Activated CD4-positive, alpha-beta T cell treated with anti-CD3 and anti-CD28 coated beads, Interleukin-2, Interleukin-6, amounts not matched to agents 100 ng/mL and 50 ng/mL, durations not matched to agents 16 hours and 8 hours (primary cell): ENCODE measurements at regions not wholly inside any gene's neighbourhood (a gene's known extent, or its start where the extent isn't known, plus 50 kb on each side); places are given as distances from the start of the nearest gene placed in this dataset.

Experiments used
- DNase-seq: peaks from one replicate; pipeline ENCODE4 v3.0.0-alpha.2; 2020

DNA sequence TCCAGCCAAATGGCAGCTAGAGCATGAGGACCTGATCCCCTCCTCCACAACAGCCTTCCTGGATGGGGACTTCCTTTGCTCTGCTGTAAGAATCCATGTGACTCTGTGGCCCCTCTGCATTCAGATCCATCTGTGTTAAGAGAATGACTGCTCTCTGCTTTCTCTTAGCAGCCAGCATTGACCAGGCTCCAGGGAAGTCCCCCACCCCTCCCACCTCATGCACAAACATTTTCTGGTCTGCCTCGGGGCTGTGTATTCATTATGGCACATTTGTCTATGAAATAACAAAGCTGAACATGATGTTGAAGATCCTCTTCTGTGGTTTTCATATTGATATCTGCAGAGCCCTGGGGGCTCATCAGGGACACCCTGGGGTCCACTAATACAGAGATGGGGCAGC is 201.7 kb downstream of the NUAK1 start:
- no peak for DNase-seq

DNA sequence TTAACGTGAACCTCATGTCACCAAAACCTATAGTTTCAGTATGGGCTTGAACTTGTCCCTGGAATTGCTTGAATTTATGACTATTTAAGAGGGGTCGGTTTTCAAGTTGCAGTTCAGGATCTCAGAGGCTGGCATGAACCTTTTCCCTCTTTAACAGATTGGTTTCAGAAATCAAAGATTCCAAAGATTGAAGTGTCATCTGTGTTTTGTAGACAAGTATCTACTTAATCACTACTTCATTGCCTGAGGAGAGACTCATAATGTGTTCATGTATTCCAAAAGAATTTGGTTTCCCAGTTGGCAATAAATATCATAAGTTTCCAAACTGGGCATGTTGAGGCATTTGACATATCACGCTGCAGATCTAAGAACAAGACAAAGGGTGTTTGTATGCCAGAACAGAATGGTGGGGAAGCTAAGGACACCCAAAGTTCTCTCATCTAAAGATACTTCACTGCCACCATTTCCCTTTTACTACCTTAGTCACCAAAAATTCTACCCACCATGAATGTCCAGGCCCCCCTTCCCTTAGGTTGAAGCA is 199.5 kb downstream of the NUAK1 start:
- no peak for DNase-seq

DNA sequence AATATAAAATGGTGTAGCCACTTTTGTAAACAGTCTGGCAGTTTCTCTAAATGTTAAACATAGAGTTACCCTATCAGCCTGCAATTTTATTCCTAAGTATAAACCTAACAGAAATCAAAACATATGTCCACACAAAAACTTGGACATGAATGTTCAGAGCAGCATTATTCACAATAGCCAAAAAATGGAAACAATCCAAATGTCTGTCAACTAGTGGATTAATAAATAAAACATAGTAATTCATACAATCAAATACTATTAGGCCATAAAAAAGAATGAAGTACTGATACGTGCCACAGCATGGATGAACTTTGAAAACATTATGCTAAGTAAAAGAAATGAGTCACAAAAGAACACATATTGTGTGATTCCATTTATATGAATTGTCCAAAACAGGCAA is 196.5 kb downstream of the NUAK1 start:
- no peak for DNase-seq

DNA sequence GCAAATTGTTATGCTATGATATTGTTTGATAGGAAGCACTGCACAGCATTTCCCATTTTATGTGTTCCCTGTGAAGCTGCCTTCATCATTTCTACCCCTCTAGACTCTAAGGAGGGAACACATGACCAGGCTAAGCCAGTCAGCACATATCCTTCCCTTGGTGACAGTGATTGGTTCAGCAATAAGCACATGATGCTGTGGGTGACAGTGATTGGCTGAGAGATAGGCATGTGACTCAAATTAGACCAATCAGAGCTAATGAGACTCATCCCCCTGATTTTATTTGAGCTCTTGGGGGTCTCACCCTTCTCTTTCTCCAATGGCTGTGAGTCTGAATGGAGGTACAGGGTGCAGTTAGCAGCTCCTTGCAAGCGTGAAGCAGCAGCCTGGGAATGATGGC is 195.2 kb downstream of the NUAK1 start:
- DNase-seq = no peak

DNA sequence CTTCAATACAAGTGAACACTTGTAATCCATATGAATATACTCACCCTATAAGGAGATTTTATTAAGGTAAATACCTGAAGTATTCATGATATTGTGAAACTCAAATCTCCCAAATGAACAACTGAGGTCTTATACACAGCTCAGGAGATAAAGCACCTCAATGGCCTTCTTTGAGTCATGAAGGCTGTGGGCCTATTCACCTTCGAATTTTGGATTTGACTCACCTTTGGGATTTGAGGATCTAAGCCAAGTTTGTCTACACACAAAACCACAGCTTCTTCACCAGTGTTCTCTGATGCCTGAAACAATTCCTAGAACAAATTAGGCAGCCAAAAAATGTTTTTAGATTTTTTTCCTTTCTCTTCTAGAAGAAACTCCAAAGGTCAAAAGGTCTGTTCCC is 194.1 kb downstream of the NUAK1 start:
- DNase-seq = no peak

DNA sequence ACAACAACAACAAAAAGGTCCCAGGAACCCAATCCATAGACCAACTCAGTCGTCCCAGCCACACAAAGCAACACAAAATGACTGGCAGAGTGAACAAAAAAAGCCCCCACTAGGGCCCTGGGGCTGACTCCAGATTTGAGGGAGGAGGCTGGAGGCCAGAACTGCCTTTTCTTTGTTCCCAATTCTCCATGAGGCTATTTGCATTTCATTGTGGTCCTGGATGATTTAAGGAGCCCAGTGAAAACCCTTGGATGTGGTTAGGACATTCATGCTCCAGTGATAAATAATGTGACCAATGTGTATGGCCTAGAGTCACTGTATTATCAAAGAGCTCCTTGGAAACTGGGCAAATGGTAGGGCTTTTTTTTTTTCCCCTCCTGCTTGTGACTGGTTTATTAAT is 192.9 kb downstream of the NUAK1 start:
- no peak for DNase-seq

DNA sequence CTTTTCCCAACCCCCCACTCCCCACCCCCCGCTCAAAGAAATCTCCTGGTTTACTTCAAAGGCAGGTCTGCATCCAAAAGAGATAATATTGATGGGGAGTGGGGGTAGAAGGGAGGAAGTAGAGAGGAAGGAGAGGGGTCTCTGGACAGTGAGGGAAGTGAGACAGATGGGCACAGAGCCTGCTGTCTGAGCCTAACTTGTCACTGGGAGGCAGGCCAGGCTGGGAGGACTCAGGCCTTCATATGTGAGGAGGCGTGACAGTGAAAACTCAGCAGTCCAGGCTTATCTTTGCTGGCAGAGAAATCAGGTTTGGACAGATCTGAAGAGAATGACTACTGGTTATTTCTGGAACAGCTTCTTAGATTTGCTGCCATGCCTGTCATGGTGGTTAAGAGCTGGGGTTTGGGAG is 192.3 kb downstream of the NUAK1 start:
- no peak for DNase-seq

DNA sequence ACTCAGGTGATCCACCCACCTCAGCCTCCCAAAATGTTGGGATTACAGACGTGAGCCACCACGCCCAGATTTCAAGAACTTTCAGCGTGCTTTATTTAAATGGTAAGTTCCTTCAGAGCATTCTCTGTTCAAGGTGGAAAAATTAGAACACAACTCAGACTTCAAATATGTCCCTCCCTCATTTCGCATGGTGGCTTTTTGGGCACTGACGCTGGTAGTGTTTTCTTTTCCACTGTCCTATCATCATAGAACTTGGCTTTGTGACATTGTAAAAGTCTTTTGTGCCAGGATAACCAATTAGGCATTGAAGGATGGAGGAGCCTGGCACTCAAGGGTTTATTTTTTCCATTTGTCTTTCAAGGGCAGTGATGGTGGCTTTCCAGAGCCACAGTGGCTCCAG is 190.8 kb downstream of the NUAK1 start:
- no peak for DNase-seq

DNA sequence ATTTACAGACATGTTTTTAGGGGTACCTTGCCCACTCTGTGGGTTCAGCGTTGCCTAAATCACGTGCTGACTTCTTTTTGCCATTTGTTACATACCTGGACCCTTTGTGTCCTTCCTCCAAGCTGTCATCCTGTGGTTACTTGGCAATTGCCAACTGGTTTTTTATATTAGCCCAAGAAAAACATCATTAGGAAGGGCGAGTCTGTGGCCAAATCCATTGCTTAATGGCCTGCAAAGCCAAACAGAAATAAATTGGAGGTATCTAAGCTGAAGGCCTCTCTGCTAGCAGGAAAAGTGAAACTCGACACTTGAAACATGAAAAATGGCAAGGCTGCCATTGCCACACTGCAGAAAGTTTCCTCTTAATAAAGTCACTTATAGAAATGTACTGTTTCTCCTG is 190.4 kb downstream of the NUAK1 start:
- DNase-seq = no peak

DNA sequence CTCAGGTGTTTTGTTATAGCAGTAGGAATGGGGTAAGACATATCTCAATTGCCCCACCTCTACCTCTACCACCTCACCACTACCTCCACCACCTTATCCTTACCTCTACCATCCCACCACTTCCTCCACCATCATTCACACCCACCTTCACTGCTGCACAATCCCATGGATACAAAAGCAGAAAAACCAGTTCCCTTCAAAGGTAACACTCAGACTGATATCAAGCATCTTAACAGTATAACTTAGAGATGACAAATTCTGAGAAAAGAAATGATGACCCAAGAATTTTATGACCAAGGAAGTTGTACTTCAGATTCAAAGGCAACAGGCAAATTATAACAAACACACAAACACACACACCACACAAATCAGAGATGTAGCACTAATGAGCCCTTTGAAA is 189.4 kb downstream of the NUAK1 start:
- no peak for DNase-seq

DNA sequence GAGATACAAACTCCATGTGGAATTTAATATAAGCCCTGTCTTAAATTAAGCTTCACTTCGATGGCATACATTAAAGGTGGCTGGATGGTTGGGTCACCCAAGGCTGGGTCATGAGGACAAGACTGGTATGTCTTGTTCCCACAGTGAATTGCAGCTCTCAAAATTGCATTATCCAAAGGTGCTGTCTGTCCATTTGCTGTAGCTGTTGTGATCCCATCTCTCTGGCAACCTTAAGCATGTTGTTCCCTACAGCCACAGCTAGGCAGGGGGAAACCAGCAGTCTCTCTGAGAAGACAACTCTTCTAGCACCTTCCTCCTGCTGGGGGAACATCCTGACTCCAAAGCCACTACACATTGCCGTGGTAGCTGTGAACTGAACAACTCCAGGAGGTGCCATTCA is 187.0 kb downstream of the NUAK1 start:
- DNase-seq = no peak

DNA sequence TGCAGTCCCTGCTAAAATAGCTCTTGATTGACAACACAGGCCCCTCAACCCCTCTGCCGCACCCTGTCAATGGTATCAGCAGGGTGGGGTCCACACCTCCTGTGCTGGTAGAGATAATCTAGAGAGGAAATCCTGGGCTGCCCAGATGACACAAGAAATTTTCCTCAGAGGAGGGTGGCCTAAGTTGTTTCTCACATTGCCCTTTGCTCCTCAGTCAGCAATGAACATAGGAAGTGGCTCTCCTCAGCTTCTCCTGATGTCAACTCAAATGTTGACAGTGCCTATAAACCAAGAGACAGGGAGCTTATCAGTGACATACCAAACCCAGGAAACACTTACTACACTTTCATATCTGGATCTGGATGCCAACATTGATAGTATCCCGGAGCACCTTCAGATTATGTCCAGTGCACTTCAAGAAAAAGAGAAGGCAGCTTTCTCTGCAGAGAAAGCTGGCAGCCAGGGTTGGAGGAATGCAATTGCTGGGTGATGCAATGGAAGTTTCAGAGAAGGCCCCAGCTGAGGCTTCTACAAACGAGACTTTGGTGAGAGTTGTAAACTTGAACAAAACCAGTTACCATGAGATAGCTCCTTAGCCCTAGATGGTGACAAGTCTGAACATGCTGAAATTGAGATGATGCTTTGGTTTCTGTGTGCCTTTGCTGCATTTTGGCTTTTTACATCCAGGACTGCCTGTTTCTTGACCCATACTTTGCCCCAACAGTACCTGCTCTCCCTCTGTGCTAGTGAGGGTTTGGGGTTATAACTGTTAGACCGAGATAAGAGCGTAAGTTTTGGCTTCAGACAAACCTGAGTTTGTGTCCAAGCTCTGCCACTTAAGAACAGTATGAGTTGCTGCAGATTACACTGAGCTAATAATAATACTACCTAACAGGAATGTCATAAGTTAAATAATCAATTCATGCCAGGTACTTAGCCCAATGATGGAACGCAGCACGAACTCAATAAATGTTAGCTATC is 183.5 kb downstream of the NUAK1 start:
- DNase-seq = no peak

DNA sequence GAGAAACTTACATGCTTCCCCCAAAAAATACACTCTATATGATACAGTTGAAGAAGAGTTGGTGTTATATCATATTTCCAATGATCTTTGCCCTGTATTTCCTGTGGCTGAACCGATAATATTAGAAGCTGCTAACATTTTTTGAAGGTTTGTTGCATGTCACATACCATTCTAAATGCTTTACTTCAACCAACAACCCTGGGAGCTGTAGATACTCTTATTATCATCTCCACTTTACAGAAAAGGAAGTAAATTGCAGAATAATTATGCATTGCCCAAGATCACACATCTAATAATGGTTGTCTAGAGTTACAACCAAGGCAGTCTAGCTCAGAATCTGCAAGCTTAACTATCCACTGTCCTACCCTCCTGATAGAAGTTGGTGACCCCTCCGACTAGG is 182.8 kb downstream of the NUAK1 start:
- DNase-seq = no peak

DNA sequence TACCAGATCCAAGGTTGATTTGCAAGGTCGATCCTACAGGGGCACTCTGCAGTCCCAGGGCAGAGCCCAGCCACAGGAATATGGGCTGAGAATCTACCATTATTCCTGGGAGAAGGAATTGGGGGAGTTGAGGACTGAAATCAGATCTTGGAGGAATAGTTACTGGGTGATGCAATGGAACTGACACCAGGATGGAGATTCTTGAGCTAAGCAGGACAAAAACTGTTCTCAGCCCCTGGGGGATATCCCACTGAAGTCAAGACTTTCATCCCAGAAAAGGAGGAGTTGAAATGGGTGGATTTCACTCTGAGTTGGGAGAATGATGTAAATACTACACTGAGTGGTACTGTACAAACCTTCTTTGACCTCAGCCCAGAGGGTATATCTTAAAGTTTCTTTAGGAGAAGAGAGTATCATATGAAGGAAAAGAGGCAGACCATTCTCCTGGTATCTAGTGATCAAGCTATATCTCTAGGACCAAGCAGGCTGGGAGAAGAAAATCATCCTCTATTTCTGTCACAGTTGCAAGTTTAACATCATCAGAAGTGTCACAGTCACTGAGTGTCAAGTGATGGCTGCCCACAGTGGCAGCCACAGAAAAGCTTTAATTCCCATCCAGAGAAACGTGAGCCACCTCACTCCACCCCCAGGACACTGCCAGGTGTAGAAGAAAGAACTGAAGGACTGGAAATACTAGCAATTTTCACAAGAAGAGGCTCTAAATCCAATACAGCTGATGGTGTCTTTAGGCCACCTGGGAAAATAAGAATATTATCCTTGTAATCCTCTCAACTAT is 181.9 kb downstream of the NUAK1 start:
- DNase-seq = no peak

DNA sequence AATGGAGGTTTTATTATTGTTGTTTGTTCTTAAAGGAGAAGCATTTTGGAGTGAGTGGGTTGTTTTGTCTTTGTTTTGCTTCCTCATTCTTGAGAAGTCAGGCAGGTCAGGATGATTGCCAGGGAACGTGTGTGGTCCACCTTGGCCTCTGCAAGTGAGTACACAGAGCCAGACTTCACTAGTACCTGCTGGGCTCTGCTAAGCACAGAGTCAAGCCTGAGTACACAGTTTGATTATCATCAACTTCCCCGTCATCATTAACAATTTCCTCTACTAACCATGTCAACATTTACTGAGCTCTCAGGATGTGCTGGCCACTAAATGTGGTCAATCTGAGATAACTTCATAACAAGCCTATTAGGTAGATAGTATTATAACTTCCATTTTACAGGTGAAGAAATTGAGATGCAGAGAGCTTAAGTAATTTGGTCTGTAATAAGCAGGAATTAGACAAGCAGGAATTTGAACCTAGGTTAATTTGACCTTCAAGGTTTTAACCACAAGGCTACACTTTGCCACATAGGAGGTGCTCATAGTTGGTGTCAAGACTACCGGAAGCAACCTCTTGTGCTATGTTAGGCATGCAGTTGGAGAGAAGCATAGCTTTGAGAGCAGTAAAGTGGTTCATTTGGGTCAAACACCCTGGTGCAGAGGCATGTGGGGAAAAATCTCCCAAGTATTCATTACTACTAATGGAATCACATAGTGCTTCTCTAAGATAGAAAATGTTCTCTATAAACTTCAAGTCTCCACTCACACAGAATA is 178.3 kb downstream of the NUAK1 start:
- DNase-seq = no peak

DNA sequence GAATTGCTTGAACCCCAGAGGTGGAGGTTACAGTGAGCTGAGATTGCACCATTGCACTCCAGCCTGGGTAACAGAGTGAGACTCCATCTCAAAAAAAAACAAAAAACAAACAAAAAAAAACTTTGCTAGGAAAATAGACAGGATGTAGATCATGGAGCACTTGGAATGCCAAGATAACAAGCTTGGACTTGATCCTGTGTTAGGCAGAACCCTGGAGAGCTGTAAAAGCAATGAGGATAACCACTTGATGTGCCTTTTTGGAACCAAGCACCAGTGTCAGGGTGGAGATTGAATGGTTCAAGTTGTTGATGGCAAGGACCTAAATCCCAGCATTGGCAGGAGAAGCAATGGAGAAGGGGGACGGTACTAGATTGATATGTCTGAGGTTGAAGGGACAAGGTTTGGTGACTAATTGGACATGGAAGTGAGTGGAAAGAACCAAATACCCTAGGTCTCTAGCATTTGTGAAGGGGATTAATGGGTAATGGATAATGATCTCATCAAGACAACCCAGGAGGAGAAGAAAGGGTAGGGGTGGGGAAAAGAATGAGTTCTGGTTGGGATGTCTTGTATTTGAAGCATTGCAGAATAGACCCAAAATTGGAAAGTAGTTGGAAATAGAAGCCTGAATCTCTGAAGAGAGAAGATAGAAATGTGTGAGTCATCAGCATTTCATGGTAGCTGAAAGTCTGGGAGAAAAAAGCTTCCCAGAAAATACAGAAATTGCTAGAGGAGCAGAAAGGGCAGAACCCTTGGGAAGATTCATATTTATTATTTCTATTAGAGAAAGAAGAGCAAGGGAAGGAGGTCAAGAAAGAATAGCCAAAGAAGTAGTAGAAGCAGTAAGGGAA is 176.7 kb downstream of the NUAK1 start:
- no peak for DNase-seq

DNA sequence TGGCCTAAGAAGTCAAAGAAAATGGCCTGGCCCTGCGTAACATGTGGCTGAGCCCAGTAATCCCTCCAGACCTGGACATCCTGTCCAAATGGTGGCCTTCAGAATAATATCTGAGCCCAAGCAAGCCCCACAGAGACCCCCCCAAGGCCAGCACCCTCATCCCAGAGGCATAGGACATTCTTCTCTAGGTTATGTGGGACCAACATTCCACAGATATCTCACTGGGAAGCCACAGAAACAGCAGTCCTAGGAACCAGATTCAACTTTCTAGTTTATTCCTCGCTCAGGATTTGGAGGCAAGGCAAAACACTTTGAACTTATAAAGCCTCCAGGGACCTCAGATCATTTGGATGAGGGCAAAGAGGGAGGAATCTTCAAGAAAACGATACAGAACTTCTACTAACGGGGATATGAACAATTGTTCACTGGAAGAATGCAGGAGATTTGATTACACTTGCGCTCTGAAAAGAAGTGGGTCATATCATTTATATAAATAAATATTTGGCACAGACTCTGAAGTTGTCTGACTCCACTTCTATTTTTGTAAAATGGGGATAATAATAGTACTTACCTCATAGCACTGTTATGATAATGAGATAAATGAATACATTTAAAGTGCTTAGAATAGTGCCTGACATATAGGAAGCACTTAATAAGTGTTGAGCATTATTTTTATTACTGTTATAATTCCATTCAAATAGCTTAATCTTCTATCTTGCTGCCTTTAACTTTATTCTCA is 171.5 kb downstream of the NUAK1 start:
- DNase-seq = no peak

DNA sequence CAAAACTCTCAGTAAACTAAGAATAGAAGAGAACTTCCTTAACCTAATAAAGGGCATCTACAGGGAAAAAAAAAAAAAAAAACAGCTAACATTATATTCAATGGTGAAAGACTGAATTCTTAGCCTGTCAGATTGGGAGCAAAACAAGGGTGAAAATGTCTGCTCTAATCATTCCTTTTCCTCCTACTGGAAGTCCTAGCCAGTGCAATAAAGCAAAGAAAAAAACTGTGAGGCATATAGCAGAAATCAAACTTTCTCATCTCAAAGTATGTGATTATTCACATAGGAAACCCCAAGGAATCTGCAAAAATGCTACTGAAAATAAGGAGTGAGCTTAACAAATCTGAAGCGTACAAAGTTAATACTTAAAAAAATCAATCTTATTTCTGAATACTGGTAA is 170.7 kb downstream of the NUAK1 start:
- DNase-seq = no peak

DNA sequence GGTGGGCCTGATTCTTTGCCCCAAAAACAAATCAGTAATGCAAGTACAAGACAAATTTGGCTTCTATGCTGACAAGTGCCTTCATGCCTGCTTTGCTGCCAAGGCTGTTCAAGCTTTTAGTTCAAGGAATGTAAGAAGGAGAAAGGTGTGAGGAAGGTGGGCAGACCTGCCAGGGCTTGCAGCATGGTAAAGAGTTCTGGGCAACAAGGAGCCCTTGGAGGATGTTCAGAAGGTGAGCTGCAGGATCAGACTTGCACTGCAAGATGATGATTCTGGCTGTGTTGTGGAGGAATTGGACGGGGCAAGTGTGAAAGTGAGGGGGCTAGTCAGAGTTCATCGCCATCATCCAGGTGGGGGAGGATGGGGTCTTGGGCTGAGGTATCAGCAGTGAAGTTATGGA is 167.9 kb downstream of the NUAK1 start:
- no peak for DNase-seq

DNA sequence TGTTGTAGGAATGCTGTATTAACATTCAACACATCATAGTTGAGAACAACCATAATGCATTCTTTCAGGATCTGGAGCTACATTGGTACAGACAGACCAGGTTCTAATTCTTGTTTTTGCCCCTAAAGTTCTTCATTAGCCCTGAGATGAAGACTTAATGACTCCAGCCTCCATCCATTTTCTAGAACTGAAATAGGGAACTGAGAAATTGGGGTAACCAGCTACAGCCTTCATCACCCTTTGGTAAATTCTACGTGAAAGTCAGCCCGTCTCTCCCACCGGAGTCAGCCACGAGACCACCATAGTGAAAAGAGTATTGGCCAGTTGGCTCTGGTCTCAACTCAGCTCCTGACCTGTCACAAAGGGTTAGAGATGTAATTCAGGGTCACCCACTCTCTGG is 164.0 kb downstream of the NUAK1 start:
- DNase-seq = no peak

DNA sequence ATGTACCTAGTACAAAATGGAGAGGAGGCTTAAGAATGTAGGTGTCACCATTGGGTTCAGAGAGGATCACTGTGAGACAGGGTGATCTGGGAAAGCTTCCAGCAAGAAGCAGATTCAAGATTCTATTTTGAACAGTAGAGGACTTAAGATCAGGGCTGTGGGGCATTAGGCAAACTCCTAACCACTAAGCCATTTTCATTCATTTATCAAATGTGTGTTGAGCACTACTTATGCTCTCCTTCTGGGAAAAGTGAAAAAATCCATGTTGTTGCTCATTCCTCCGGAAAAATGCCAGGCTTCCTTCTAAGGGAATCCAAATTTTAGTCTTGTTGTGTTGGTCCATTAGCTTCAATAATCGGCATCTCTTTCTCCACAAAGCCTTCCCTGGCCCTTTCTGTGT is 163.4 kb downstream of the NUAK1 start:
- no peak for DNase-seq
